WTC11 (cell line): ENCODE measurements at regions not wholly inside any gene's neighbourhood (a gene's known extent, or its start where the extent isn't known, plus 50 kb on each side); places are given as distances from the start of the nearest gene placed in this dataset.

Experiments
- ATAC-seq: fragments of 200-7000 bp; cut with Tn5 transposase; 2 replicates; pipeline ENCODE4 v1.10.0; 2021; ENCODE audit warnings: mild to moderate bottlenecking, moderate library complexity
- CTCF ChIA-PET: fragments of 300-600 bp; sonication (Branson Sonifier 250); formaldehyde crosslinking; loops from one replicate; lab custom pipeline; 2021; ENCODE audit warnings: antibody characterized with exemption; lab: Charles Lee
- POLR2A ChIA-PET: fragments of 350-600 bp; sonication (Branson Sonifier 250); formaldehyde crosslinking; loops from one replicate; lab custom pipeline; 2021; ENCODE audit warnings: antibody characterized with exemption; lab: Charles Lee
- DNase-seq: peaks from one replicate; pipeline ENCODE4 v3.0.0; 2021; ENCODE audit warnings: low spot score
- H3K27ac Mint-ChIP-seq: 2 replicates; pipeline ENCODE4 v1.8.0; 2021; ENCODE audit warnings: mixed read lengths
- H3K27me3 Mint-ChIP-seq: 2 replicates; pipeline ENCODE4 v1.8.0; 2021; ENCODE audit warnings: low read depth, mild to moderate bottlenecking, moderate library complexity, mixed read lengths
- H3K36me3 Mint-ChIP-seq: 2 replicates; pipeline ENCODE4 v1.8.0; 2021; ENCODE audit warnings: mixed read lengths
- H3K4me1 Mint-ChIP-seq: 2 replicates; pipeline ENCODE4 v1.8.0; 2022; ENCODE audit warnings: mixed read lengths
- H3K4me3 Mint-ChIP-seq: 2 replicates; pipeline ENCODE4 v1.8.0; 2021; ENCODE audit warnings: mild to moderate bottlenecking, moderate library complexity, mixed read lengths
- H3K9me3 Mint-ChIP-seq: 2 replicates; pipeline ENCODE4 v1.8.0; 2021; ENCODE audit warnings: mixed read lengths
- CBFB ChIP-seq: sonication (generic); formaldehyde crosslinking; IDR thresholded peaks from 2 replicates; pipeline ENCODE4 v1.8.1; 2022; ENCODE audit warnings: mild to moderate bottlenecking, low read depth, missing genetic modification reagents
- CREB1 ChIP-seq: sonication (generic); formaldehyde crosslinking; IDR thresholded peaks from 2 replicates; pipeline ENCODE4 v1.8.0; 2023; ENCODE audit warnings: mild to moderate bottlenecking, missing genetic modification reagents
- CREM ChIP-seq: sonication (generic); formaldehyde crosslinking; IDR thresholded peaks from 2 replicates; pipeline ENCODE4 v1.8.1; 2022; ENCODE audit warnings: mild to moderate bottlenecking, missing genetic modification reagents, moderate library complexity
- EMX1 ChIP-seq: fragments of 250-450 bp; sonication (Bioruptor Pico); IDR thresholded peaks from 2 replicates; pipeline ENCODE4 v1.8.0; 2021; ENCODE audit warnings: mild to moderate bottlenecking
- FOXK1 ChIP-seq: sonication (generic); formaldehyde crosslinking; IDR thresholded peaks from 2 replicates; pipeline ENCODE4 v1.8.0; 2022; ENCODE audit warnings: mild to moderate bottlenecking, moderate library complexity, missing genetic modification reagents
- GABPB1 ChIP-seq: sonication (generic); formaldehyde crosslinking; IDR thresholded peaks from 2 replicates; pipeline ENCODE4 v1.8.1; 2023; ENCODE audit warnings: mild to moderate bottlenecking, missing genetic modification reagents
- HMGA2 ChIP-seq: fragments of 250-450 bp; sonication (Bioruptor Pico); IDR thresholded peaks from 2 replicates; pipeline ENCODE4 v1.4.0; 2021; ENCODE audit warnings: mild to moderate bottlenecking, moderate library complexity
- IRF2 ChIP-seq: sonication (generic); formaldehyde crosslinking; IDR thresholded peaks from 2 replicates; pipeline ENCODE4 v1.8.0; 2022; ENCODE audit warnings: low read depth, missing genetic modification reagents, borderline replicate concordance
- NFATC4 ChIP-seq: fragments of 250-450 bp; sonication (Bioruptor Pico); IDR thresholded peaks from 2 replicates; pipeline ENCODE4 v1.9.0; 2021; ENCODE audit warnings: mild to moderate bottlenecking
- OVOL2 ChIP-seq: fragments of 250-450 bp; sonication (Bioruptor Pico); IDR thresholded peaks from 2 replicates; pipeline ENCODE4 v1.9.0; 2021; ENCODE audit warnings: mild to moderate bottlenecking, borderline replicate concordance
- RORB ChIP-seq: fragments of 250-450 bp; sonication (Bioruptor Pico); IDR thresholded peaks from 2 replicates; pipeline ENCODE4 v1.9.0; 2021; ENCODE audit warnings: mild to moderate bottlenecking
- SOX15 ChIP-seq: fragments of 250-450 bp; sonication (Bioruptor Pico); IDR thresholded peaks from 2 replicates; pipeline ENCODE4 v1.9.0; 2021; ENCODE audit warnings: mild to moderate bottlenecking
- TCF7 ChIP-seq: sonication (generic); formaldehyde crosslinking; IDR thresholded peaks from 2 replicates; pipeline ENCODE4 v1.8.0; 2022; ENCODE audit warnings: mild to moderate bottlenecking, low read depth, missing genetic modification reagents, moderate library complexity
- ZBTB21 ChIP-seq: sonication (generic); formaldehyde crosslinking; IDR thresholded peaks from 2 replicates; pipeline ENCODE4 v1.8.1; 2023; ENCODE audit warnings: mild to moderate bottlenecking, missing genetic modification reagents, borderline replicate concordance
- ZBTB43 ChIP-seq: sonication (generic); formaldehyde crosslinking; IDR thresholded peaks from 2 replicates; pipeline ENCODE4 v1.8.1; 2023; ENCODE audit warnings: mild to moderate bottlenecking, missing genetic modification reagents
- ZNF121 ChIP-seq: sonication (generic); formaldehyde crosslinking; IDR thresholded peaks from 2 replicates; pipeline ENCODE4 v1.8.0; 2023; ENCODE audit warnings: missing genetic modification reagents
- ZNF263 ChIP-seq: sonication (generic); formaldehyde crosslinking; IDR thresholded peaks from 2 replicates; pipeline ENCODE4 v1.8.1; 2022; ENCODE audit warnings: low read depth, mild to moderate bottlenecking, moderate library complexity, missing genetic modification reagents
- ZNF281 ChIP-seq: sonication (generic); formaldehyde crosslinking; IDR thresholded peaks from 2 replicates; pipeline ENCODE4 v1.8.0; 2023; ENCODE audit warnings: mild to moderate bottlenecking, missing genetic modification reagents
- TF ChIP-seq, protein P1 (sequence below): sonication (generic); formaldehyde crosslinking; IDR thresholded peaks from 2 replicates; pipeline ENCODE4 v1.8.0; 2022; ENCODE audit warnings: mild to moderate bottlenecking, missing genetic modification reagents
- TF ChIP-seq, protein P2 (sequence below): sonication (generic); formaldehyde crosslinking; IDR thresholded peaks from 2 replicates; pipeline ENCODE4 v1.8.1; 2022; ENCODE audit warnings: missing genetic modification reagents, borderline replicate concordance
- TF ChIP-seq, protein P3 (sequence below): sonication (generic); formaldehyde crosslinking; IDR thresholded peaks from 2 replicates; pipeline ENCODE4 v1.8.1; 2023; ENCODE audit warnings: mild to moderate bottlenecking, missing genetic modification reagents, moderate library complexity
- TF ChIP-seq, protein P4 (sequence below): sonication (generic); formaldehyde crosslinking; IDR thresholded peaks from 2 replicates; pipeline ENCODE4 v1.8.0; 2022; ENCODE audit warnings: mild to moderate bottlenecking, missing genetic modification reagents

GRCh38 chr5:179475208-179475751, 75.1 kb upstream of the RUFY1 start:
- Mint-ChIP-seq H3K36me3 (no peaks in the 10 kb centered on the region), H3K9me3 (peaks cover 5% of the 10 kb centered on the region), H3K4me1 (no peaks in the 10 kb centered on the region), H3K27me3 (no peaks in the 10 kb centered on the region), H3K27ac (no peak overlapping the region), H3K4me3 (no peak overlapping the region)
- TF ChIP-seq ZNF121 (CRISPR knock-in tag) (no peak), CBFB (CRISPR knock-in tag) (no peak), TCF7 (CRISPR knock-in tag) (no peak), OVOL2 (CRISPR knock-in tag) (no peak), CREM (CRISPR knock-in tag) (no peak), NFATC4 (CRISPR knock-in tag) (no peak), ZBTB21 (CRISPR knock-in tag) (no peak), IRF2 (no peak), GABPB1 (no peak), FOXK1 (CRISPR knock-in tag) (no peak), HMGA2 (CRISPR knock-in tag) (no peak), ZNF281 (CRISPR knock-in tag) (no peak), EMX1 (no peak), RORB (CRISPR knock-in tag) (no peak)
- TF ChIP-seq, protein P1, sequence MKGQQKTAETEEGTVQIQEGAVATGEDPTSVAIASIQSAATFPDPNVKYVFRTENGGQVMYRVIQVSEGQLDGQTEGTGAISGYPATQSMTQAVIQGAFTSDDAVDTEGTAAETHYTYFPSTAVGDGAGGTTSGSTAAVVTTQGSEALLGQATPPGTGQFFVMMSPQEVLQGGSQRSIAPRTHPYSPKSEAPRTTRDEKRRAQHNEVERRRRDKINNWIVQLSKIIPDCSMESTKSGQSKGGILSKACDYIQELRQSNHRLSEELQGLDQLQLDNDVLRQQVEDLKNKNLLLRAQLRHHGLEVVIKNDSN (CRISPR knock-in tag) = no peak
- POLR2A ChIA-PET = no interaction called here
- CTCF ChIA-PET = no interaction called here
- ATAC-seq (no peak; the same call in 1 of the 2 replicates), DNase-seq (no peak)

DNA sequence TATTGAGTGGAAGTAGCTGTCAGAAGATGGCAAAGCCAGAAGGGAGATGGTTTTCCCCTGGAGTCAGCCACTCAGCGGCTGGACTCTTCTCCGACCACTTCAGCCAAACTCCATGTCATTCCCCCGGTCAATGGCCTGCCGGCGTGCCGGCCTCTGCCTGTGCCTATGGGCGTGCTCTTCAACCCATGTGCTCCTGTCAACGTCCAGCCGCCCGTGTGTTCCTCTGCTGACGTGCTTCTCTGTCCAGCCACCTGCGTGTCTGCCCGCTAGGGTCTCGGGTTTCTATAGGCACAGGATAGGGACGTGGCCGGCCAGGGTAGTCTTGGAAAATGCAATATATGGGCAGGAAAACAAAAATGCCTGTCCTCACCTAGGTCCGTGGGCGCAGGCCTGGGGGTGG, 77.7 kb upstream of the RUFY1 start:
- no peaks in the 10 kb centered on the region for H3K27me3 Mint-ChIP-seq
- no peaks in the 10 kb centered on the region for H3K36me3 Mint-ChIP-seq
- no peak overlapping the region for H3K27ac Mint-ChIP-seq
- no peaks in the 10 kb centered on the region for H3K4me1 Mint-ChIP-seq
- no peak for TF ChIP-seq SOX15
- TF ChIP-seq, protein P2, sequence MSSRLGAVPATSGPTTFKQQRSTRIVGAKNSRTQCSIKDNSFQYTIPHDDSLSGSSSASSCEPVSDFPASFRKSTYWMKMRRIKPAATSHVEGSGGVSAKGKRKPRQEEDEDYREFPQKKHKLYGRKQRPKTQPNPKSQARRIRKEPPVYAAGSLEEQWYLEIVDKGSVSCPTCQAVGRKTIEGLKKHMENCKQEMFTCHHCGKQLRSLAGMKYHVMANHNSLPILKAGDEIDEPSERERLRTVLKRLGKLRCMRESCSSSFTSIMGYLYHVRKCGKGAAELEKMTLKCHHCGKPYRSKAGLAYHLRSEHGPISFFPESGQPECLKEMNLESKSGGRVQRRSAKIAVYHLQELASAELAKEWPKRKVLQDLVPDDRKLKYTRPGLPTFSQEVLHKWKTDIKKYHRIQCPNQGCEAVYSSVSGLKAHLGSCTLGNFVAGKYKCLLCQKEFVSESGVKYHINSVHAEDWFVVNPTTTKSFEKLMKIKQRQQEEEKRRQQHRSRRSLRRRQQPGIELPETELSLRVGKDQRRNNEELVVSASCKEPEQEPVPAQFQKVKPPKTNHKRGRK = no peak
- TF ChIP-seq ZNF263 (CRISPR knock-in tag) = no peak
- TF ChIP-seq, protein P3, sequence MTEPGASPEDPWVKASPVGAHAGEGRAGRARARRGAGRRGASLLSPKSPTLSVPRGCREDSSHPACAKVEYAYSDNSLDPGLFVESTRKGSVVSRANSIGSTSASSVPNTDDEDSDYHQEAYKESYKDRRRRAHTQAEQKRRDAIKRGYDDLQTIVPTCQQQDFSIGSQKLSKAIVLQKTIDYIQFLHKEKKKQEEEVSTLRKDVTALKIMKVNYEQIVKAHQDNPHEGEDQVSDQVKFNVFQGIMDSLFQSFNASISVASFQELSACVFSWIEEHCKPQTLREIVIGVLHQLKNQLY (CRISPR knock-in tag) = no peak
- no peak for TF ChIP-seq CREB1 (CRISPR knock-in tag)
- TF ChIP-seq RORB (CRISPR knock-in tag) = no peak
- DNase-seq = no peak
- H3K4me3 Mint-ChIP-seq = no peak overlapping the region
- CTCF ChIA-PET = no interaction called here
- POLR2A ChIA-PET = no interaction called here
- ATAC-seq = no peak
- H3K9me3 Mint-ChIP-seq = no peaks in the 10 kb centered on the region

DNA sequence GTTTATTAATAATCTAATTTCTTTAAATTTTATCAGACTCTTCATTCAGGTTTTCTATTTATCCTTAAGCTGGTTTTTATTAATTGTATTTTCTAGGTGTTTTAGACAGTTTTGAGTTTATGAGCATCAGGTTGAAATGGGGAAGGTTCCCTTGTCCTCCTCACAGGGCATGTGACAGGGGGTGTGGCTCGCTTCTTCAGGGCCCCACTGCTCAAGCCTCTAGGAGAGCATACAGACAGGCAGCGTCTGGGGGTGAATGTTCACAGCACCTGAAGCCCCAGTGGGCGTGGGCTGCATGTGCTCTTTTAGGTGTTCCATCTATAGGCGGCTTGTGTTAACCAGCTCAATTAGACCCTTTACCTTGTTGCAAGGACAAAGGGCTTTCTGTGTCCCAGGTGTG, 78.2 kb upstream of the RUFY1 start:
- Mint-ChIP-seq H3K9me3 (peaks cover 4% of the 10 kb centered on the region; the same call in 1 of the 2 replicates), H3K4me1 (no peaks in the 10 kb centered on the region), H3K36me3 (no peaks in the 10 kb centered on the region), H3K27me3 (no peaks in the 10 kb centered on the region), H3K4me3 (no peak overlapping the region), H3K27ac (no peak overlapping the region)
- ATAC-seq = no peak
- ChIA-PET CTCF (no interaction called here), POLR2A (no interaction called here)
- DNase-seq = no peak
- TF ChIP-seq, protein P4, sequence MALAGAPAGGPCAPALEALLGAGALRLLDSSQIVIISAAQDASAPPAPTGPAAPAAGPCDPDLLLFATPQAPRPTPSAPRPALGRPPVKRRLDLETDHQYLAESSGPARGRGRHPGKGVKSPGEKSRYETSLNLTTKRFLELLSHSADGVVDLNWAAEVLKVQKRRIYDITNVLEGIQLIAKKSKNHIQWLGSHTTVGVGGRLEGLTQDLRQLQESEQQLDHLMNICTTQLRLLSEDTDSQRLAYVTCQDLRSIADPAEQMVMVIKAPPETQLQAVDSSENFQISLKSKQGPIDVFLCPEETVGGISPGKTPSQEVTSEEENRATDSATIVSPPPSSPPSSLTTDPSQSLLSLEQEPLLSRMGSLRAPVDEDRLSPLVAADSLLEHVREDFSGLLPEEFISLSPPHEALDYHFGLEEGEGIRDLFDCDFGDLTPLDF (CRISPR knock-in tag) = no peak
- TF ChIP-seq ZBTB43 (CRISPR knock-in tag) = no peak
